ENCODE measurements at regions not wholly inside any gene's neighbourhood (a gene's known extent, or its start where the extent isn't known, plus 50 kb on each side); places are given as distances from the start of the nearest gene placed in this dataset.

- TF ChIP-seq CTCF (IDR thresholded peaks at IDR 0.05) (no peak), POLR2A (IDR thresholded peaks at IDR 0.05) (no peak)
These were observed 79.3 kb downstream of the MYEOV start for GRCh38 chr11:69373251-69373635.

Data from esophagus squamous epithelium (tissue), 4 donors.